K562 (cell line): ENCODE measurements at regions not wholly inside any gene's neighbourhood (a gene's known extent, or its start where the extent isn't known, plus 50 kb on each side); places are given as distances from the start of the nearest gene placed in this dataset.

Experiments used
- ATAC-seq: fragments of 200-7000 bp; cut with Tn5 transposase; 3 replicates; pipeline ENCODE4 v1.9.1; 2020; ENCODE audit warnings: moderate library complexity
- BruUV-seq: library from RNA; stranded (reverse); fragments of 400-500 nt; replicated peaks from 2 replicates; lab custom pipeline; 2021; lab: Mats Ljungman, UMichigan
- CTCF ChIA-PET: fragments of 300-600 bp; formaldehyde crosslinking; extraction: SDS; loops from one replicate; lab custom pipeline; 2021; ENCODE audit warnings: low intra/inter-chr PET ratio; lab: Yijun Ruan, JAX
- POLR2A ChIA-PET: fragments of 300-600, 350-650 bp; sonication (Branson Sonifier 250); formaldehyde crosslinking; extraction: SDS; loops from one replicate; lab custom pipeline; 2021; ENCODE audit warnings: antibody characterized with exemption, inconsistent platforms; lab: Yijun Ruan, JAX
- DNase-seq, 4 experiments: peaks; one replicate each; pipeline versions ENCODE4 v3.0.0 to v3.0.0-alpha.2; 2011 to 2018; ENCODE audit warnings: low spot score in 3 of 4, mixed read lengths in 3 of 4; ENCODE audit errors: extremely low read depth in 1 of 4
- FAIRE-seq: peaks from 2 replicates; lab custom pipeline; 2011; peaks lifted over from hg19 to GRCh38; lab: Jason Lieb, UNC
- H2AFZ ChIP-seq: 2 replicates; pipeline ENCODE4 v1.6.0; 2011; ENCODE audit warnings: low read depth, low read length, control low read depth, inconsistent platforms
- H3K27ac ChIP-seq: fragments of 200-600 bp; 3 replicates; pipeline ENCODE4 v1.8.0; 2011; ENCODE audit warnings: low read depth, mild to moderate bottlenecking, control low read depth, inconsistent platforms, low read length, moderate library complexity, mixed read lengths; ENCODE audit errors: extremely low read depth
- H3K27me3 ChIP-seq, 2 experiments: fragments of 300-600 bp in 1 of 2; 2 replicates in 1 of 2; 3 replicates in 1 of 2; pipeline versions ENCODE4 v1.6.0 to v1.8.0; 2011; ENCODE audit warnings: inconsistent platforms in 2 of 2, low read length in 2 of 2, mild to moderate bottlenecking in 1 of 2, mixed read lengths in 1 of 2, moderate library complexity in 1 of 2; ENCODE audit not compliant: control insufficient read depth in 2 of 2, insufficient read depth in 2 of 2
- H3K36me3 ChIP-seq: fragments of 300-600 bp; 3 replicates; pipeline ENCODE4 v1.8.0; 2011; ENCODE audit warnings: mild to moderate bottlenecking, low read length, inconsistent platforms; ENCODE audit not compliant: control insufficient read depth, insufficient read depth
- H3K4me1 ChIP-seq, 2 experiments: fragments of 200-600 bp in 1 of 2; replicated peaks in 1 of 2; 2 replicates in 1 of 2; 3 replicates in 1 of 2; pipeline versions ENCODE4 v1.5.1 to v1.8.0; 2011; ENCODE audit warnings: inconsistent platforms in 2 of 2, low read length in 2 of 2, mild to moderate bottlenecking in 1 of 2, mixed read lengths in 1 of 2, moderate library complexity in 1 of 2; ENCODE audit not compliant: control insufficient read depth in 2 of 2, insufficient read depth in 2 of 2
- H3K4me2 ChIP-seq: 2 replicates; pipeline ENCODE4 v1.6.1; 2011; ENCODE audit warnings: low read length, control low read depth, inconsistent platforms, mixed read lengths; ENCODE audit not compliant: insufficient read depth
- H3K4me3 ChIP-seq: fragments of 200-600 bp; sonication (generic), shearing (Covaris generic); 2 replicates; pipeline ENCODE4 v1.5.1; 2016; ENCODE audit warnings: control low read depth, inconsistent platforms
- H3K79me2 ChIP-seq: fragments of 200-600 bp; 3 replicates; pipeline ENCODE4 v1.8.0; 2011; ENCODE audit warnings: low read length, inconsistent platforms; ENCODE audit not compliant: control insufficient read depth, insufficient read depth
- H3K9ac ChIP-seq, 2 experiments: 2 replicates each; pipeline versions ENCODE4 v1.6.0 to v1.6.1; 2011; ENCODE audit warnings: low read depth in 2 of 2, low read length in 2 of 2, control low read depth in 1 of 2, inconsistent platforms in 1 of 2, mild to moderate bottlenecking in 1 of 2, mixed read lengths in 1 of 2; ENCODE audit not compliant: insufficient read depth in 1 of 2
- H3K9me1 ChIP-seq: one replicate; pipeline ENCODE4 v1.6.0; 2011; ENCODE audit warnings: inconsistent platforms, mild to moderate bottlenecking, low read length, moderate library complexity; ENCODE audit not compliant: control insufficient read depth, insufficient read depth
- H3K9me3 ChIP-seq: replicated peaks from 2 replicates; pipeline ENCODE4 v1.5.1; 2011; ENCODE audit warnings: low read depth, low read length, inconsistent platforms; ENCODE audit not compliant: control insufficient read depth, insufficient read depth
- H4K20me1 ChIP-seq: replicated peaks from 2 replicates; pipeline ENCODE4 v1.6.1; 2011; ENCODE audit warnings: low read length, inconsistent platforms, mixed read lengths; ENCODE audit not compliant: control insufficient read depth, insufficient read depth
- FOSL1 ChIP-seq: fragments of 200-800 bp; sonication (Bioruptor generic); conservative IDR thresholded peaks from 2 replicates; pipeline ENCODE4 v1.6.1; 2016; ENCODE audit warnings: missing genetic modification characterization, missing compliant biosample characterization
- MED1 ChIP-seq: sonication (generic); formaldehyde crosslinking; IDR thresholded peaks from 2 replicates; pipeline ENCODE4 v1.8.1; 2023; ENCODE audit warnings: missing genetic modification reagents, borderline replicate concordance
- NR4A1 ChIP-seq, 2 experiments: fragments of 250-450 bp in 1 of 2; fragments of 450-650 bp in 1 of 2; sonication (Bioruptor Pico) in 1 of 2; IDR thresholded peaks; 2 replicates each; pipeline versions ENCODE4 v1.4.0 to v1.6.1; 2016 to 2020; ENCODE audit warnings: mild to moderate bottlenecking in 2 of 2, missing compliant biosample characterization in 1 of 2, missing genetic modification characterization in 1 of 2, moderate library complexity in 1 of 2
- POLR2H ChIP-seq: IDR thresholded peaks from 2 replicates; pipeline ENCODE4 v1.6.1; 2016; ENCODE audit warnings: missing genetic modification characterization, low read depth, mild to moderate bottlenecking, control low read depth, missing compliant biosample characterization, moderate library complexity
- PTRF ChIP-seq: fragments of 450-650 bp; IDR thresholded peaks from 2 replicates; pipeline ENCODE4 v1.6.1; 2016; ENCODE audit warnings: mild to moderate bottlenecking, missing genetic modification characterization, missing compliant biosample characterization
- RFX5 ChIP-seq: IDR thresholded peaks from 2 replicates; pipeline ENCODE4 v1.6.1; 2011; ENCODE audit warnings: low read depth, mild to moderate bottlenecking, improper control_type of control experiment, low read length
- SUPT5H ChIP-seq: fragments of 450-650 bp; IDR thresholded peaks from 2 replicates; pipeline ENCODE4 v1.6.1; 2016
- TEAD2 ChIP-seq: fragments of 450-650 bp; IDR thresholded peaks from 2 replicates; pipeline ENCODE4 v1.6.1; 2016; ENCODE audit warnings: missing genetic modification characterization, control low read depth, missing compliant biosample characterization
- TFE3 ChIP-seq: fragments of 450-650 bp; formaldehyde crosslinking; IDR thresholded peaks from 2 replicates; pipeline ENCODE4 v1.4.0; 2020; ENCODE audit warnings: mild to moderate bottlenecking, mixed read lengths
- TGIF2 ChIP-seq: sonication (generic); formaldehyde crosslinking; IDR thresholded peaks from 2 replicates; pipeline ENCODE4 v1.8.1; 2022; ENCODE audit warnings: mild to moderate bottlenecking, missing genetic modification reagents, moderate library complexity
- USF1 ChIP-seq: sonication (generic); formaldehyde crosslinking; IDR thresholded peaks from 2 replicates; pipeline ENCODE4 v1.9.0; 2022; ENCODE audit warnings: mild to moderate bottlenecking, missing genetic modification reagents
- ZFP30 ChIP-seq: fragments of 250-450 bp; sonication (Bioruptor Pico); IDR thresholded peaks from 2 replicates; pipeline ENCODE4 v1.8.0; 2022; ENCODE audit warnings: moderate library complexity, mild to moderate bottlenecking, inconsistent platforms, borderline replicate concordance
- ZFPM2 ChIP-seq: fragments of 250-450 bp; sonication (Bioruptor Pico); IDR thresholded peaks from 2 replicates; pipeline ENCODE4 v1.5.1; 2022; ENCODE audit warnings: mild to moderate bottlenecking
- ZNF134 ChIP-seq: fragments of 250-450 bp; sonication (Bioruptor Pico); conservative IDR thresholded peaks from 2 replicates; pipeline ENCODE4 v1.4.0; 2020
- ZNF174 ChIP-seq: fragments of 250-450 bp; sonication (Bioruptor Pico); IDR thresholded peaks from 2 replicates; pipeline ENCODE4 v1.4.0; 2020; ENCODE audit warnings: mild to moderate bottlenecking
- ZNF57 ChIP-seq: fragments of 450-650 bp; formaldehyde crosslinking; IDR thresholded peaks from 2 replicates; pipeline ENCODE4 v1.4.0; 2020; ENCODE audit warnings: mild to moderate bottlenecking, moderate library complexity
- WGBS: fragments of 100-300 bp; shearing (Covaris generic); methylation state at CpG from one replicate; pipeline ENCODE4 v1.1.6; 2016; ENCODE audit warnings: low coverage, mixed read lengths; ENCODE audit not compliant: insufficient coverage; ENCODE audit errors: missing lambda C conversion rate; 5-methylcytosine and 5-hydroxymethylcytosine counted together
- in situ Hi-C: fragments of 300-500 bp; cut with MboI; formaldehyde crosslinking; loops from 4 replicates; pipeline ENCODE4 v1.15.0; 2018; ENCODE audit warnings: inconsistent platforms, mixed read lengths
- intact Hi-C: fragments of 100-400 bp; cut with micrococcal nuclease; formaldehyde crosslinking; loops from 2 replicates; pipeline ENCODE4 v1.14.2; 2022
- TF ChIP-seq, protein P1 (sequence below), 2 experiments: fragments of 250-450 bp in 1 of 2; fragments of 450-650 bp in 1 of 2; sonication (Bioruptor Pico) in 1 of 2; IDR thresholded peaks; 2 replicates each; pipeline versions ENCODE4 v1.6.1 to v1.8.0; 2016 to 2021; ENCODE audit warnings: mild to moderate bottlenecking in 2 of 2, moderate library complexity in 2 of 2, missing compliant biosample characterization in 1 of 2, missing genetic modification characterization in 1 of 2
- TF ChIP-seq, protein P2 (sequence below): fragments of 250-450 bp; sonication (Bioruptor Pico); IDR thresholded peaks from 2 replicates; pipeline ENCODE4 v1.8.0; 2022; ENCODE audit warnings: moderate library complexity, mild to moderate bottlenecking, inconsistent platforms
- TF ChIP-seq, protein P3 (sequence below): fragments of 450-650 bp; formaldehyde crosslinking; conservative IDR thresholded peaks from 2 replicates; pipeline ENCODE4 v1.4.0; 2022; ENCODE audit warnings: mild to moderate bottlenecking, missing genetic modification characterization

DNA sequence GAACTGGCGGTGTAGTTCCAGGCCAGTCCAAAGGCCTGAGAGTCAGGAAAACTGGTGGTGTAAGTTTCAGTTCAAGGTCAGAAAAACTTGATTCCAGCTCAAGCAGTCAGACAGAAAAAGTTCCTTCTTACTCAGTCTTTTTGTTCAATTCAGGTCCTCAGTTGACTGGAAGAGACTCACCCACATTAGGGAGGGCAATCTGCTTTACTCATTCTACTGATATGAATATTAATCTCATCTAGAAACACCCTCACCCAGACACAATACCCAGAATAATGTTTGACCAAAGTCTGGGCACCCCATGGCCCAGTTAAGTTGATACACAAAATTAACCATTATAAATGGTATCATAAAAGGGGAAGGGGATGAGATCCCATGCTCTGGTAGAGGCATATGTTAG is 50.1 kb upstream of the LTA4H start:
- no peaks in the 10 kb centered on the region for H3K79me2 ChIP-seq
- 70% methylated on average over 1 of the region's 1 CpG for WGBS
- DNase-seq (no peak), ATAC-seq (no peak), FAIRE-seq (no peak)
- no peaks in the 10 kb centered on the region for H3K27me3 ChIP-seq
- in situ Hi-C loops (no loop called here), intact Hi-C loops (no loop called here)
- peaks cover 0 to 6% of the 10 kb centered on the region in 2 experiments; a peak in 2 of 5 replicates for H3K4me1 ChIP-seq
- H3K9me1 ChIP-seq: no peaks in the 10 kb centered on the region
- no peak overlapping the region for H3K9ac ChIP-seq
- H3K4me3 ChIP-seq: no peak overlapping the region
- H3K4me2 ChIP-seq: no peak overlapping the region
- no peak overlapping the region for H2AFZ ChIP-seq
- POLR2A ChIA-PET: no interaction called here
- H3K36me3 ChIP-seq: no peaks in the 10 kb centered on the region
- BruUV-seq: no TSS peak
- CTCF ChIA-PET: no interaction called here
- no peaks in the 10 kb centered on the region for H4K20me1 ChIP-seq
- no peak overlapping the region for H3K27ac ChIP-seq
- TF ChIP-seq RFX5 (no peak), ZNF57 (no peak), ZNF174 (no peak), ZFP30 (CRISPR knock-in tag) (no peak), PTRF (no peak), NR4A1 (CRISPR knock-in tag; IDR thresholded peaks at IDR 0.05) (no peak), NR4A1 (tag; IDR thresholded peaks at IDR 0.05) (no peak), USF1 (CRISPR knock-in tag) (no peak), TEAD2 (tag) (no peak), TFE3 (CRISPR knock-in tag) (no peak), ZFPM2 (CRISPR knock-in tag) (no peak), TGIF2 (CRISPR knock-in tag) (no peak), FOSL1 (no peak), SUPT5H (no peak), POLR2H (tag) (no peak), ZNF134 (no peak), MED1 (CRISPR knock-in tag) (no peak)
- TF ChIP-seq, protein P1, sequence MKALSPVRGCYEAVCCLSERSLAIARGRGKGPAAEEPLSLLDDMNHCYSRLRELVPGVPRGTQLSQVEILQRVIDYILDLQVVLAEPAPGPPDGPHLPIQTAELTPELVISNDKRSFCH (CRISPR knock-in tag; IDR thresholded peaks at IDR 0.05): no peak
- TF ChIP-seq, protein P1 (tag; IDR thresholded peaks at IDR 0.05): no peak
- TF ChIP-seq, protein P2, sequence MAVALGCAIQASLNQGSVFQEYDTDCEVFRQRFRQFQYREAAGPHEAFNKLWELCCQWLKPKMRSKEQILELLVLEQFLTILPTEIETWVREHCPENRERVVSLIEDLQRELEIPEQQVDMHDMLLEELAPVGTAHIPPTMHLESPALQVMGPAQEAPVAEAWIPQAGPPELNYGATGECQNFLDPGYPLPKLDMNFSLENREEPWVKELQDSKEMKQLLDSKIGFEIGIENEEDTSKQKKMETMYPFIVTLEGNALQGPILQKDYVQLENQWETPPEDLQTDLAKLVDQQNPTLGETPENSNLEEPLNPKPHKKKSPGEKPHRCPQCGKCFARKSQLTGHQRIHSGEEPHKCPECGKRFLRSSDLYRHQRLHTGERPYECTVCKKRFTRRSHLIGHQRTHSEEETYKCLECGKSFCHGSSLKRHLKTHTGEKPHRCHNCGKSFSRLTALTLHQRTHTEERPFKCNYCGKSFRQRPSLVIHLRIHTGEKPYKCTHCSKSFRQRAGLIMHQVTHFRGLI: no peak
- TF ChIP-seq, protein P3, sequence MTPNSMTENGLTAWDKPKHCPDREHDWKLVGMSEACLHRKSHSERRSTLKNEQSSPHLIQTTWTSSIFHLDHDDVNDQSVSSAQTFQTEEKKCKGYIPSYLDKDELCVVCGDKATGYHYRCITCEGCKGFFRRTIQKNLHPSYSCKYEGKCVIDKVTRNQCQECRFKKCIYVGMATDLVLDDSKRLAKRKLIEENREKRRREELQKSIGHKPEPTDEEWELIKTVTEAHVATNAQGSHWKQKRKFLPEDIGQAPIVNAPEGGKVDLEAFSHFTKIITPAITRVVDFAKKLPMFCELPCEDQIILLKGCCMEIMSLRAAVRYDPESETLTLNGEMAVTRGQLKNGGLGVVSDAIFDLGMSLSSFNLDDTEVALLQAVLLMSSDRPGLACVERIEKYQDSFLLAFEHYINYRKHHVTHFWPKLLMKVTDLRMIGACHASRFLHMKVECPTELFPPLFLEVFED (CRISPR knock-in tag): no peak
- H3K9me3 ChIP-seq: no peaks in the 10 kb centered on the region
